ENCODE measurements at regions not wholly inside any gene's neighbourhood (a gene's known extent, or its start where the extent isn't known, plus 50 kb on each side); places are given as distances from the start of the nearest gene placed in this dataset.

GRCh38 chr2:203802342-203803052 is 65.1 kb upstream of the CTLA4 start:
- no peak for TF ChIP-seq GABPB1 (CRISPR knock-in tag; IDR thresholded peaks at IDR 0.05)
- TF ChIP-seq ZNF121 (CRISPR knock-in tag; IDR thresholded peaks at IDR 0.05): no peak
- TF ChIP-seq CTCF (IDR thresholded peaks at IDR 0.05): no peak
- no peak for TF ChIP-seq ZNF423 (CRISPR knock-in tag; IDR thresholded peaks at IDR 0.05)
- no peak for TF ChIP-seq TP53 (CRISPR knock-in tag; IDR thresholded peaks at IDR 0.05)

Measured in WTC11 (cell line).